ENCODE measurements at regions not wholly inside any gene's neighbourhood (a gene's known extent, or its start where the extent isn't known, plus 50 kb on each side); places are given as distances from the start of the nearest gene placed in this dataset.

DNA sequence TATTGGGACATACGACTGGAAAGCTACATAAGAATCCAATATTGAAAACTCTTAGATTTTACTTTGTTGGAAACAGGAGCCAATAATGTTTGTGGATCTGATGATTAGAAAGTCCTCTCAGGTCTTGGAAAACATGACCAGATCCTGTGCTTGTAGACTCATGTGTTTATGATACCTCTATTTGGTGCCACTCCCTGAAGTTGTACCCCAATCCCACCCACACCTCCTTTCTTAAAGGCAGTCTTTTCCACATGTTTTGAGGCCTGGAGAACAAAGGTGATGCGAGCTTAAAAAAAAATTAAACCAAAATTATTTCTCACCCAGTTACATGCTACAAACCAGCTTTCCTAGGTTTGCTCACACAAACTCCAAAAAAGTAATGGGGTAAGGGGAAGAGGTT, 262.7 kb downstream of the PTTG2 start:
- TF ChIP-seq RAD21 (IDR thresholded peaks at IDR 0.05; ENCODE audit: low read depth), result no peak
- no peak for TF ChIP-seq EZH2 (IDR thresholded peaks at IDR 0.05)
- no peak for TF ChIP-seq JUND (IDR thresholded peaks at IDR 0.05)
- TF ChIP-seq CTCF (IDR thresholded peaks at IDR 0.05 in 2 of 3, conservative IDR thresholded peaks at IDR 0.05 in 1 of 3; ENCODE audit: borderline replicate concordance in 1 of 3, insufficient read depth in 1 of 3, low read depth in 2 of 3, low read length in 2 of 3), result no peak
- no peak for TF ChIP-seq POLR2AphosphoS5 (IDR thresholded peaks at IDR 0.05; ENCODE audit: low read depth, low read length)
